Osteocyte (in vitro differentiated cells): ENCODE measurements at regions not wholly inside any gene's neighbourhood (a gene's known extent, or its start where the extent isn't known, plus 50 kb on each side); places are given as distances from the start of the nearest gene placed in this dataset.
"Not testable (repeated sequence)": the region's sequence is repeated elsewhere in the genome, so short reads cannot be mapped to it uniquely, and the experiment has no call there.

Source experiments
- DNase-seq: peaks from one replicate; pipeline ENCODE4 v3.0.0; 2021; ENCODE audit warnings: mixed read lengths; ENCODE audit not compliant: unreplicated experiment; ENCODE audit errors: extremely low spot score
- H3K27ac Mint-ChIP-seq: one replicate; pipeline ENCODE4 v1.8.0; 2021; ENCODE audit warnings: mild to moderate bottlenecking, mixed read lengths; ENCODE audit not compliant: unreplicated experiment
- H3K27me3 Mint-ChIP-seq: one replicate; pipeline ENCODE4 v1.8.0; 2021; ENCODE audit warnings: mixed read lengths; ENCODE audit not compliant: unreplicated experiment
- H3K36me3 Mint-ChIP-seq: one replicate; pipeline ENCODE4 v1.8.0; 2021; ENCODE audit warnings: mixed read lengths; ENCODE audit not compliant: unreplicated experiment
- H3K4me1 Mint-ChIP-seq: one replicate; pipeline ENCODE4 v1.8.0; 2021; ENCODE audit warnings: mixed read lengths; ENCODE audit not compliant: unreplicated experiment
- H3K4me3 Mint-ChIP-seq: one replicate; pipeline ENCODE4 v1.8.0; 2021; ENCODE audit warnings: mild to moderate bottlenecking, moderate library complexity, mixed read lengths; ENCODE audit not compliant: unreplicated experiment
- H3K9me3 Mint-ChIP-seq: one replicate; pipeline ENCODE4 v1.8.0; 2021; ENCODE audit warnings: mixed read lengths; ENCODE audit not compliant: unreplicated experiment
- TF ChIP-seq, protein P1 (sequence below): fragments of 200-600 bp; sonication (generic); IDR thresholded peaks from 2 replicates; pipeline ENCODE4 v1.5.0; 2021; ENCODE audit warnings: antibody characterized with exemption, mild to moderate bottlenecking, moderate library complexity

DNA sequence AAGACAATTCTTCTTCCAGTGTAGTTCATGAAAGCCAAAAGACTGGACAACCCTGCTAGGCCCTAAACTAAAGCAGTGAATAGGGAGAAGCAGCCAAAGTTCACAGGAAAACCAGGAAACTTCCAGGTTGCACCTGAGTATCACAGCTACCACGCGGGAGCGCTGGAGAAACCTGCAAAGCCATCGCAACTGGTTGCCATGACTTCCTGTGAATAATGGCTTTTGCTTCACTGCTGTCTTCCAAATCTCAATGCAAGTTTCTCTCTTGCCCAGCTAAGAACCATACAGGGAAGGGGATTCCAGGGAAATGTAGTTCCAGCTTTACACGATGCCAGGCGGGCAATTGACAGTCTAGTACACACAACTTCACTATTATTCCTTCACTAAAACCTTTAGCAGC lies 114.1 kb downstream of the GXYLT1 start:
- no peaks in the 10 kb centered on the region for H3K9me3 Mint-ChIP-seq
- H3K4me3 Mint-ChIP-seq = no peak overlapping the region

DNA sequence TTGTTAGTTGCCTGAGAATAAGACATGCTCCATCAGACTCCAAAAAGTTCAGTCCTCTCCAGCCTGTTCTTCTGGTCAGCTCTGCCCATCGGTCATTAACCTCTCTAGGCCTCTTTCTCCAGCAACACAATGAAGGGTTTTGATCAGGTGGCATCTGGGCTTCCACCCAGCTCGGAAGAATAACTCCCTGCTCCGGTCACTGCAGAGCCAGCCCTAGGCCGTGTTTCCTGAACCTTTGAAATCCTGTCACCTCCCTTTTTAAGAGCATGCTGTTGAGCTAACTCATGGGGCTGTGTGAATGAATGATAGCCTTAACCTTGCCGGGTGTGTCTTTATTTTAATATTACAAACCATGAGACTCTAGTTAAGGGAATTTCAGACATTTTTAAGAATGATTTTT lies 117.1 kb downstream of the GXYLT1 start:
- Mint-ChIP-seq H3K27me3 (peaks cover 4% of the 10 kb centered on the region), H3K4me3 (no peak overlapping the region), H3K27ac (no peak overlapping the region), H3K36me3 (no peaks in the 10 kb centered on the region), H3K9me3 (no peaks in the 10 kb centered on the region), H3K4me1 (peaks cover 8% of the 10 kb centered on the region)
- DNase-seq = no peak
- TF ChIP-seq, protein P1, sequence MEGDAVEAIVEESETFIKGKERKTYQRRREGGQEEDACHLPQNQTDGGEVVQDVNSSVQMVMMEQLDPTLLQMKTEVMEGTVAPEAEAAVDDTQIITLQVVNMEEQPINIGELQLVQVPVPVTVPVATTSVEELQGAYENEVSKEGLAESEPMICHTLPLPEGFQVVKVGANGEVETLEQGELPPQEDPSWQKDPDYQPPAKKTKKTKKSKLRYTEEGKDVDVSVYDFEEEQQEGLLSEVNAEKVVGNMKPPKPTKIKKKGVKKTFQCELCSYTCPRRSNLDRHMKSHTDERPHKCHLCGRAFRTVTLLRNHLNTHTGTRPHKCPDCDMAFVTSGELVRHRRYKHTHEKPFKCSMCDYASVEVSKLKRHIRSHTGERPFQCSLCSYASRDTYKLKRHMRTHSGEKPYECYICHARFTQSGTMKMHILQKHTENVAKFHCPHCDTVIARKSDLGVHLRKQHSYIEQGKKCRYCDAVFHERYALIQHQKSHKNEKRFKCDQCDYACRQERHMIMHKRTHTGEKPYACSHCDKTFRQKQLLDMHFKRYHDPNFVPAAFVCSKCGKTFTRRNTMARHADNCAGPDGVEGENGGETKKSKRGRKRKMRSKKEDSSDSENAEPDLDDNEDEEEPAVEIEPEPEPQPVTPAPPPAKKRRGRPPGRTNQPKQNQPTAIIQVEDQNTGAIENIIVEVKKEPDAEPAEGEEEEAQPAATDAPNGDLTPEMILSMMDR = no peak

More for the DNA sequence above, 114.1 kb downstream of the GXYLT1 start:
- H3K4me1 Mint-ChIP-seq = no peaks in the 10 kb centered on the region
- peaks cover 11% of the 10 kb centered on the region for H3K27me3 Mint-ChIP-seq
- no peaks in the 10 kb centered on the region for H3K36me3 Mint-ChIP-seq
- no peak for DNase-seq
- H3K27ac Mint-ChIP-seq = no peak overlapping the region
- TF ChIP-seq, protein P1 = no peak

DNA sequence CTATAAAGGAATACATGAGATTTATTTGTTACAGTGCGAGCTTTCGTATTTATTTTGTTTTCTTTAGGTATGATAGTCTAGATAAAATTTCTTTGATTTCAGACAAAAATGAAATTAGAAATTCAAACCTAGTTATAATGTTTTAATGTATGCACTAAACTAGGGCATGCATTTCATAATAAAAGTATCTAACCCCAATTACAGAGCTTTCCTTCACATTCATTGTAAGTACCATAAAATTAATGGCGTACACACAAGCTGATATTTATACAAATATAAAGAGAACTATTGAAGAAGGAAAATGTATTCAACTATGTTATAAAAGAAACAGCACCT lies 120.2 kb downstream of the GXYLT1 start:
- peaks cover 8% of the 10 kb centered on the region for H3K4me1 Mint-ChIP-seq
- TF ChIP-seq, protein P1 = no peak
- no peak for DNase-seq
- H3K27ac Mint-ChIP-seq = no peak overlapping the region
- peak overlapping the region; percentile 49 for H3K4me3 Mint-ChIP-seq
- H3K9me3 Mint-ChIP-seq = no peaks in the 10 kb centered on the region
- H3K27me3 Mint-ChIP-seq = no peaks in the 10 kb centered on the region
- no peaks in the 10 kb centered on the region for H3K36me3 Mint-ChIP-seq

DNA sequence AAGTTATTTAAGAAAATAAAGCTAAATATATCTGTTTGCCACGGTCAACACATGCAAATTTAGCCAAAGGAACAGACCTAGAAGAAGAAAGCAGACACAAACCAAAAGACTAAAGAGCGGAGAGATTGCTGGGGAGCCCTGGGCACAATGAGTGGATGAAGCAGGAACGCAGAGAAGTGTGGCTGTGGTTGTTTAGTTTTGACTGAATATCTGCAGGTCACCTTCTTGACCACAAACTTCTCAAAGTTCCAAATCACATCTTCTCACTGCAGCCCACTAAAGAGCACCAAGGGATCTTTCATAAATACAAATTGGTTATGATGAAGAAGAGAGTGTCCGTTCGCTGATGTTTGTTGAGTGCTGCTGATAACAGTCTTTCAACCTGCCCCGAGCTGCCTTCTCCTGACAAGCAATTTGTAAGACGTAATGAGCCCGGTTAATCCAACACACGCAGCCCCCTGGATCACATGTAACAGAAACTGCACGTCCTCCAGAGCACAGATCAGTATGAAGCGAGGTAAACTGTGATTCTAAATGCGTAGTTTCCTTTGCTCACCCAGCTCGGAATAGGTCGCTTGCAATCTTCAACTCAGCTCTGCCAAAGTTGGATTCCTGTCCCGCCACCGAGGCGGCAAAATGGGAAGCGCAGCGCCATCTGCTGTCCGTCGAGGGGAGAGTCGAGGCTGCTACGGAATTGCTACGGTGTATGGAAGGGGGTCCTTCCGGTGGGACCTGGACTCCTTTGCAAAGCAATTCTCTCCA lies 120.8 kb downstream of the GXYLT1 start:
- Mint-ChIP-seq H3K4me1 (peaks cover 8% of the 10 kb centered on the region), H3K27ac (no peak overlapping the region), H3K4me3 (peak overlapping the region; percentile 49), H3K36me3 (no peaks in the 10 kb centered on the region), H3K9me3 (no peaks in the 10 kb centered on the region), H3K27me3 (no peaks in the 10 kb centered on the region)
- TF ChIP-seq, protein P1 = peak; percentile 97
- peak; percentile 91 for DNase-seq

DNA sequence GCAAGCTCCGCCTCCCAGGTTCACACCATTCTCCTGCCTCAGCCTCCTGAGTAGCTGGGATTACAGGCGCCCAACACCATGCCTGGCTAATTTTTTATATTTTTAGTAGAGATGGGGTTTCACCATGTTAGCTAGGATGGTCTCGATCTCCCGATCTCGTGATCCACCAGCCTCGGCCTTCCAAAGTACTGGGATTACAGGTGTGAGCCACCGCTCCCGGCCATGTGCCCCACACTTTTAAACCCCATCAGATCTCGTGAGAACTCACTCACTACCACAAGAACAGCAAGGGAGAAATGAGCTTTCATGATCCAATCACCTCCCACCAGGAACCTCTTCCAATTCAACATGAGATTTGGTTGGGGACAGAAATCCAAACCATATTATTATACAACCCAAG lies 122.7 kb downstream of the GXYLT1 start:
- H3K9me3 Mint-ChIP-seq, H3K27me3 Mint-ChIP-seq, H3K4me1 Mint-ChIP-seq, H3K4me3 Mint-ChIP-seq, DNase-seq, H3K36me3 Mint-ChIP-seq, H3K27ac Mint-ChIP-seq: not testable (repeated sequence)
